Effector memory CD4-positive, alpha-beta T cell (primary cell): ENCODE measurements at regions not wholly inside any gene's neighbourhood (a gene's known extent, or its start where the extent isn't known, plus 50 kb on each side); places are given as distances from the start of the nearest gene placed in this dataset.
"Not testable (repeated sequence)": the region's sequence is repeated elsewhere in the genome, so short reads cannot be mapped to it uniquely, and the experiment has no call there.

Experiments
- DNase-seq, 3 donors: peaks; one replicate each; pipeline ENCODE4 v3.0.0-alpha.2; 2020
- H3K27ac ChIP-seq: 2 replicates; pipeline ENCODE4 v1.7.0; 2013; ENCODE audit warnings: mild to moderate bottlenecking, low read length, moderate library complexity; ENCODE audit not compliant: insufficient read depth, poor library complexity, severe bottlenecking
- H3K27me3 ChIP-seq: replicated peaks from 2 replicates; pipeline ENCODE4 v1.7.0; 2013; ENCODE audit warnings: mild to moderate bottlenecking, low read length; ENCODE audit not compliant: insufficient read depth, control insufficient read depth, poor library complexity, severe bottlenecking
- H3K36me3 ChIP-seq: 2 replicates; pipeline ENCODE4 v1.7.0; 2013; ENCODE audit warnings: mild to moderate bottlenecking, low read length, moderate library complexity; ENCODE audit not compliant: control insufficient read depth, insufficient read depth
- H3K4me1 ChIP-seq: 2 replicates; pipeline ENCODE4 v1.7.0; 2013; ENCODE audit warnings: low read length, mild to moderate bottlenecking; ENCODE audit not compliant: control insufficient read depth, insufficient read depth, poor library complexity, severe bottlenecking
- H3K4me3 ChIP-seq: 2 replicates; pipeline ENCODE4 v1.7.0; 2013; ENCODE audit warnings: low read length, low read depth, mild to moderate bottlenecking; ENCODE audit not compliant: insufficient read depth, poor library complexity, severe bottlenecking
- H3K9me3 ChIP-seq: 2 replicates; pipeline ENCODE4 v1.7.0; 2013; ENCODE audit warnings: mild to moderate bottlenecking, low read length, moderate library complexity; ENCODE audit not compliant: control insufficient read depth

GRCh38 chr3:110878692-110879091 is 192.9 kb upstream of the NECTIN3 start:
- Histone ChIP-seq H3K36me3 (no peaks in the 10 kb centered on the region), H3K9me3 (no peaks in the 10 kb centered on the region), H3K4me3 (no peak overlapping the region), H3K27me3 (no peaks in the 10 kb centered on the region), H3K27ac (no peak overlapping the region), H3K4me1 (no peaks in the 10 kb centered on the region)
- no peak for DNase-seq

- Histone ChIP-seq H3K36me3 (no peaks in the 10 kb centered on the region), H3K9me3 (no peaks in the 10 kb centered on the region), H3K4me1 (no peaks in the 10 kb centered on the region), H3K27ac (no peak overlapping the region), H3K27me3 (no peaks in the 10 kb centered on the region), H3K4me3 (no peak overlapping the region)
- DNase-seq, result no peak
Observed at GRCh38 chr3:110881069-110881468, 190.5 kb upstream of the NECTIN3 start.

GRCh38 chr3:110886222-110886893 is 185.3 kb upstream of the NECTIN3 start:
- no peak for DNase-seq
- Histone ChIP-seq H3K27me3 (no peaks in the 10 kb centered on the region), H3K9me3 (no peaks in the 10 kb centered on the region), H3K4me3 (no peak overlapping the region), H3K4me1 (no peaks in the 10 kb centered on the region), H3K27ac (no peak overlapping the region), H3K36me3 (no peaks in the 10 kb centered on the region)

GRCh38 chr3:110887176-110887575 is 184.4 kb upstream of the NECTIN3 start:
- Histone ChIP-seq H3K36me3 (no peaks in the 10 kb centered on the region), H3K27ac (no peak overlapping the region), H3K4me1 (no peaks in the 10 kb centered on the region), H3K9me3 (no peaks in the 10 kb centered on the region), H3K4me3 (no peak overlapping the region), H3K27me3 (no peaks in the 10 kb centered on the region)
- DNase-seq, result no peak

- not testable (repeated sequence) for H3K36me3 ChIP-seq, H3K27ac ChIP-seq, H3K4me1 ChIP-seq, H3K4me3 ChIP-seq, DNase-seq, H3K9me3 ChIP-seq, H3K27me3 ChIP-seq
Observed at GRCh38 chr3:110888625-110889375, 182.8 kb upstream of the NECTIN3 start.

GRCh38 chr3:110889376-110889699 is 182.3 kb upstream of the NECTIN3 start:
- not testable (repeated sequence) for H3K4me1 ChIP-seq, H3K36me3 ChIP-seq, H3K27me3 ChIP-seq, DNase-seq, H3K4me3 ChIP-seq, H3K27ac ChIP-seq, H3K9me3 ChIP-seq

GRCh38 chr3:110894574-110894973 is 177.0 kb upstream of the NECTIN3 start:
- H3K4me3 ChIP-seq, result no peak overlapping the region
- DNase-seq, result no peak
- no peaks in the 10 kb centered on the region for H3K9me3 ChIP-seq

GRCh38 chr3:110895054-110895453 is 176.6 kb upstream of the NECTIN3 start:
- Histone ChIP-seq H3K27ac (no peak overlapping the region), H3K36me3 (no peaks in the 10 kb centered on the region), H3K27me3 (no peaks in the 10 kb centered on the region), H3K4me3 (no peak overlapping the region), H3K9me3 (no peaks in the 10 kb centered on the region), H3K4me1 (no peaks in the 10 kb centered on the region)
- DNase-seq, result no peak

More at GRCh38 chr3:110894574-110894973, 177.0 kb upstream of the NECTIN3 start:
- no peak overlapping the region for H3K27ac ChIP-seq
- H3K36me3 ChIP-seq, result no peaks in the 10 kb centered on the region
- no peaks in the 10 kb centered on the region for H3K27me3 ChIP-seq
- H3K4me1 ChIP-seq, result no peaks in the 10 kb centered on the region

GRCh38 chr3:110897046-110897445 is 174.6 kb upstream of the NECTIN3 start:
- no peak overlapping the region for H3K4me3 ChIP-seq
- no peaks in the 10 kb centered on the region for H3K27me3 ChIP-seq
- H3K27ac ChIP-seq, result no peak overlapping the region
- no peaks in the 10 kb centered on the region for H3K9me3 ChIP-seq
- H3K4me1 ChIP-seq, result no peaks in the 10 kb centered on the region
- H3K36me3 ChIP-seq, result no peaks in the 10 kb centered on the region
- DNase-seq, result no peak

GRCh38 chr3:110900576-110900975 is 171.0 kb upstream of the NECTIN3 start:
- Histone ChIP-seq H3K4me1 (no peaks in the 10 kb centered on the region), H3K27me3 (no peaks in the 10 kb centered on the region), H3K9me3 (no peaks in the 10 kb centered on the region), H3K27ac (no peak overlapping the region), H3K4me3 (no peak overlapping the region), H3K36me3 (no peaks in the 10 kb centered on the region)
- no peak for DNase-seq
